ENCODE measurements at regions not wholly inside any gene's neighbourhood (a gene's known extent, or its start where the extent isn't known, plus 50 kb on each side); places are given as distances from the start of the nearest gene placed in this dataset.

GRCh38 chr13:38606699-38607535 is 80.0 kb upstream of the FREM2 start:
- peak; percentile 8 for DNase-seq (ENCODE audit: low spot score)

GRCh38 chr13:38617936-38618335 is 68.9 kb upstream of the FREM2 start:
- DNase-seq (ENCODE audit: low spot score), result no peak

- no peak for DNase-seq (ENCODE audit: low spot score)
These were observed 68.5 kb upstream of the FREM2 start for GRCh38 chr13:38618336-38618735.

GRCh38 chr13:38618881-38619280 is 68.0 kb upstream of the FREM2 start:
- DNase-seq (ENCODE audit: low spot score), result no peak

- DNase-seq (ENCODE audit: low spot score), result no peak
These were observed 66.0 kb upstream of the FREM2 start for GRCh38 chr13:38620876-38621275.

- peak; percentile 26 for DNase-seq (ENCODE audit: low spot score)
These were observed 62.1 kb upstream of the FREM2 start for GRCh38 chr13:38624822-38625221.

GRCh38 chr13:38628554-38628953 is 58.3 kb upstream of the FREM2 start:
- DNase-seq (ENCODE audit: low spot score), result no peak

GRCh38 chr13:38630780-38631179 is 56.1 kb upstream of the FREM2 start:
- DNase-seq (ENCODE audit: low spot score), result no peak

- DNase-seq (ENCODE audit: low spot score), result peak; percentile 16
These were observed 51.8 kb upstream of the FREM2 start for GRCh38 chr13:38635030-38635429.

- DNase-seq (ENCODE audit: low spot score), result no peak
These were observed 50.8 kb upstream of the FREM2 start for GRCh38 chr13:38636073-38636472.

GRCh38 chr13:38636761-38637160 is 50.1 kb upstream of the FREM2 start:
- DNase-seq (ENCODE audit: low spot score), result peak; percentile 19

Data from iPS-NIHi11 (cell line).